ENCODE measurements at regions not wholly inside any gene's neighbourhood (a gene's known extent, or its start where the extent isn't known, plus 50 kb on each side); places are given as distances from the start of the nearest gene placed in this dataset.
A peak's percentile ranks its signal among the peaks of the same experiment; 100 is the strongest.

DNA sequence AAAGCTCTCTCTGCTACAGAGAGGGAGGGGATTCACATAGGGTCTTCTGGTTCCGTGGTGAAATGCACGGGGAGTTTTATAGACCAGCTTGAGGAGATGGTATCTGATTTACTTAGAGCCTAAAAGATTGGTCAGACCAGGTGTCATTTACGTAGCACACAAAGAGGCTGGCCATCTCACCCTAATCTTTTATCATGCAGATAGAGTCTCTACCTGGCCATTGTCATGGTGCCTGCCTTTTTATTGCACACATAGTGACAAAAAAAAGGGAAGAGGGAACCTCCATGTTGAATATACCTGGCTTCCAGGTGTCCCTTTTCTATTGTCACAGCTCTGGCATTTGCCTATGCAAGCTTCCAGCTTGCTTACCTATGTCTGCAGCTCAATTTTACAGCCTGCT lies 1456.1 kb downstream of the GATA3 start:
- 51% methylated on average over 2 of the region's 3 CpGs for WGBS (ENCODE audit: insufficient coverage)
- Histone ChIP-seq H3K36me3 (ENCODE audit: control insufficient read depth, insufficient read depth, low read length) (no peaks in the 10 kb centered on the region), H3K4me1 (ENCODE audit: control insufficient read depth, insufficient read depth, low read length) (no peaks in the 10 kb centered on the region), H3K4me3 (ENCODE audit: low read depth, low read length) (no peak overlapping the region), H3K9me3 (ENCODE audit: control insufficient read depth, insufficient read depth, low read length) (no peaks in the 10 kb centered on the region), H3K27ac (ENCODE audit: low read depth, low read length) (no peak overlapping the region), H3K27me3 (ENCODE audit: control insufficient read depth, insufficient read depth, low read length) (no peaks in the 10 kb centered on the region)
- DNase-seq (ENCODE audit: low read depth in 4 of 6, low spot score in 6 of 6): no peak

DNA sequence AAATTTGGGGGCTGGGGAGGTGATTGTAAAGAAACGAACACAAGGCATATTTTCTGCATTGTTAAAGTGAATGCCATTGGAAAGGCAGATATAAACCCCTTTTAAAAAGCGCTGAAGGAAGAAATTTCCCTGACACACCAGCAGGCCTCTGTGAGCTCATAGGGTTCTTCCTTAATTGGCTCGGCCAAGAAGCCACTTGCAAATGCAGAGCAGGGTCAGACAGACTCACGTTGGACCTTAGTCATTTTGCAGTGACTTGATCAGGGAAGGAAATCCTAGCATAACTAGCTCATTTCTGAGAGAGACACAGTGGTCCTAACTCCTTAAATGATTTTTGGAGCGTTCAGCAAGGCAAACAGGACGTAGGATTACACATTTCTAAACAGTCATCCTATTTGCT lies 1461.4 kb downstream of the GATA3 start:
- DNase-seq (ENCODE audit: low read depth in 4 of 6, low spot score in 6 of 6): peak in 1 of 6 donors; percentile 14
- WGBS (ENCODE audit: insufficient coverage): 50% methylated on average over 2 of the region's 6 CpGs
- Histone ChIP-seq H3K9me3 (ENCODE audit: control insufficient read depth, insufficient read depth, low read length) (no peaks in the 10 kb centered on the region), H3K4me1 (ENCODE audit: control insufficient read depth, insufficient read depth, low read length) (no peaks in the 10 kb centered on the region), H3K27me3 (ENCODE audit: control insufficient read depth, insufficient read depth, low read length) (no peaks in the 10 kb centered on the region), H3K27ac (ENCODE audit: low read depth, low read length) (no peak overlapping the region), H3K4me3 (ENCODE audit: low read depth, low read length) (no peak overlapping the region), H3K36me3 (ENCODE audit: control insufficient read depth, insufficient read depth, low read length) (no peaks in the 10 kb centered on the region)

- Histone ChIP-seq H3K9me3 (ENCODE audit: control insufficient read depth, insufficient read depth, low read length) (no peaks in the 10 kb centered on the region), H3K27ac (ENCODE audit: low read depth, low read length) (no peak overlapping the region), H3K27me3 (ENCODE audit: control insufficient read depth, insufficient read depth, low read length) (no peaks in the 10 kb centered on the region), H3K4me1 (ENCODE audit: control insufficient read depth, insufficient read depth, low read length) (no peaks in the 10 kb centered on the region), H3K4me3 (ENCODE audit: low read depth, low read length) (no peak overlapping the region), H3K36me3 (ENCODE audit: control insufficient read depth, insufficient read depth, low read length) (no peaks in the 10 kb centered on the region)
- DNase-seq (ENCODE audit: low read depth in 4 of 6, low spot score in 6 of 6): no peak
- WGBS (ENCODE audit: insufficient coverage): no CpG with 5 or more reads among the region's 4 CpGs
Observed at GRCh38 chr10:9535744-9536143, 1481.3 kb downstream of the GATA3 start.

DNA sequence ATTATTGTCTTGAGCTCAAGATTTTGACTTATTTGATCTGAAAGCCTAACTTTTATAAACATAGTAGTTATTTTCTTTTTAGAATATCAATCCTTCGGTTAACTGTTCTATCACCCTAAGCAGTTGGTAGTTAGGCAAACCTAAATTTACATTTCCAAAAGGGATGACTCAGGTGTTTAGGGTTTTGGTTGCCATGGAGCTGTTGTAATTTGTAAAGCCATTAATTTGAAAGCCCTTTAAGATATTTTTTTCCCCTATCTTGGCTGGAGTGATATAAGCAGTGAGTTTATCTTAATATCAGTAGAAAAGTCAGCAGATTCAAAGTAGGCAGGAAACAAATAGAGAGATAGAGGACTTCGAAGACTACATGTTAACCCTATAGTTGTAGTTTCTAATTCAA lies 1472.6 kb upstream of the CELF2 start:
- H3K27ac ChIP-seq (ENCODE audit: low read depth, low read length): no peak overlapping the region
- H3K9me3 ChIP-seq (ENCODE audit: control insufficient read depth, insufficient read depth, low read length): peaks cover 3% of the 10 kb centered on the region
- H3K4me1 ChIP-seq (ENCODE audit: control insufficient read depth, insufficient read depth, low read length): no peaks in the 10 kb centered on the region
- no peaks in the 10 kb centered on the region for H3K27me3 ChIP-seq (ENCODE audit: control insufficient read depth, insufficient read depth, low read length)
- no peak overlapping the region for H3K4me3 ChIP-seq (ENCODE audit: low read depth, low read length)
- no CpG with 5 or more reads among the region's 2 CpGs for WGBS (ENCODE audit: insufficient coverage)
- DNase-seq (ENCODE audit: low read depth in 4 of 6, low spot score in 6 of 6): no peak
- H3K36me3 ChIP-seq (ENCODE audit: control insufficient read depth, insufficient read depth, low read length): no peaks in the 10 kb centered on the region

GRCh38 chr10:9547936-9548904 lies 1469.5 kb upstream of the CELF2 start:
- Histone ChIP-seq H3K4me3 (ENCODE audit: low read depth, low read length) (no peak overlapping the region), H3K36me3 (ENCODE audit: control insufficient read depth, insufficient read depth, low read length) (no peaks in the 10 kb centered on the region), H3K9me3 (ENCODE audit: control insufficient read depth, insufficient read depth, low read length) (peaks cover 7% of the 10 kb centered on the region), H3K27me3 (ENCODE audit: control insufficient read depth, insufficient read depth, low read length) (no peaks in the 10 kb centered on the region), H3K4me1 (ENCODE audit: control insufficient read depth, insufficient read depth, low read length) (no peaks in the 10 kb centered on the region), H3K27ac (ENCODE audit: low read depth, low read length) (no peak overlapping the region)
- peak in 4 of 6 donors; percentile 22 to 91 (median 42) for DNase-seq (ENCODE audit: low read depth in 4 of 6, low spot score in 6 of 6)
- no CpG with 5 or more reads among the region's 3 CpGs for WGBS (ENCODE audit: insufficient coverage)

DNA sequence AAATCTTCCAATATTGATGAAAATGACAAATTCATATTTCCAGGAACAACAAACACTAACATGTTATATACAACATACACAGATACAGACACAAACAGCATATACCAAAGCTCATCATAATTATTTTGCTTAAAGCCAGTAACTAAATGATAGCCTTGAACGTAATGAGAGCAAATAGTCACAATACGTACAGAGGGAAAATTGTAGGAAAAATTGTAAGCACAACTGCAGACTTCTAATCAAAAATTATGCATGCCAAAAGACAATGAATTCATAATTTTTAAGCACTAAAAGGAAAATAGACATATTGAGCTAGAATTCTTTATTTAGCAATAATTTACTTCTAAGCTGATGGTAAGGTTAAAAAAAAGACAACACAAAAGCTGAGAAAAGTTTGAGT lies 1466.9 kb upstream of the CELF2 start:
- Histone ChIP-seq H3K4me3 (ENCODE audit: low read depth, low read length) (no peak overlapping the region), H3K27ac (ENCODE audit: low read depth, low read length) (no peak overlapping the region), H3K36me3 (ENCODE audit: control insufficient read depth, insufficient read depth, low read length) (no peaks in the 10 kb centered on the region), H3K9me3 (ENCODE audit: control insufficient read depth, insufficient read depth, low read length) (peaks cover 7% of the 10 kb centered on the region), H3K27me3 (ENCODE audit: control insufficient read depth, insufficient read depth, low read length) (no peaks in the 10 kb centered on the region), H3K4me1 (ENCODE audit: control insufficient read depth, insufficient read depth, low read length) (no peaks in the 10 kb centered on the region)
- DNase-seq (ENCODE audit: low read depth in 4 of 6, low spot score in 6 of 6): no peak
- no CpG with 5 or more reads among the region's 2 CpGs for WGBS (ENCODE audit: insufficient coverage)

DNA sequence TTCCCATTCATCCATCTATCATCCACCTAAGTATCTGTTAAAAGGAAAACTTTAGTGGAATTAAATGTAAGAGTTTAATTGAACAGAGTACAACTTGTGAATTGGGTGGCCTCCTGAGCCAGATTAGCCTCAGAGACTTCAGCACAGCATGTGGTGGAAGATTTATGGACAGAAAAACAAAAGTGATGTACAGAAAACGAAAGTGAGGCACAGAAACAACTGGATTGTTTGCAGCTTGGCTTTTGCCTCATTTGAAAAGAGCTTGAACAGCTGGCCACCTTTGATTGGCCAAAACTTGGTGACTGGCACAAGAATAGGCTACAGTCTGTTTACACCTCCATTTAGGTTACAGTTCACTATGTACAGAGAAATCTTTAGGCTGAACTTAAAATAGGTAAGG lies 1463.4 kb upstream of the CELF2 start:
- no peak for DNase-seq (ENCODE audit: low read depth in 4 of 6, low spot score in 6 of 6)
- no peaks in the 10 kb centered on the region for H3K36me3 ChIP-seq (ENCODE audit: control insufficient read depth, insufficient read depth, low read length)
- no peaks in the 10 kb centered on the region for H3K4me1 ChIP-seq (ENCODE audit: control insufficient read depth, insufficient read depth, low read length)
- H3K4me3 ChIP-seq (ENCODE audit: low read depth, low read length): no peak overlapping the region
- no peaks in the 10 kb centered on the region for H3K27me3 ChIP-seq (ENCODE audit: control insufficient read depth, insufficient read depth, low read length)
- WGBS (ENCODE audit: insufficient coverage): 27% methylated on average over 1 of the region's 1 CpG
- peaks cover 7% of the 10 kb centered on the region for H3K9me3 ChIP-seq (ENCODE audit: control insufficient read depth, insufficient read depth, low read length)
- no peak overlapping the region for H3K27ac ChIP-seq (ENCODE audit: low read depth, low read length)

DNA sequence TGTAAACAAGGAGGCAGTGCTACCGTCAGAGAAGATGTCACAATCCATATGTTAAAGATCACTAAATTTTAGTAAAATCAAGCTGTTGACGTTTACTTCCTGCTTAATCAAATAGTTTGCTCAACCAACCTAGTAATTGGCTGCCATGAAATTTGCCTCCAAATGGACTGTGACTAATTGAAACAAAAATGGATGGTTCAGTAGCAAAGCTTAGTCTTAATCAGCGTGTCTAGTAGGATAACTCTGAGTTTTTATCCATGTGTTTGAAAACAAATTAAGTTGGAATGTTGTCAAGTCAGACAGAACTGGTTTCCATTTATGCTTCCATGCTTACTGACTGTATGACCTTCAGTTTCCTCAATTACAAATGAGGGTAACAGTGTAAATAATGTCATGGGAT lies 1456.7 kb upstream of the CELF2 start:
- peak in 1 of 6 donors; percentile 72 for DNase-seq (ENCODE audit: low read depth in 4 of 6, low spot score in 6 of 6)
- H3K27ac ChIP-seq (ENCODE audit: low read depth, low read length): no peak overlapping the region
- H3K4me1 ChIP-seq (ENCODE audit: control insufficient read depth, insufficient read depth, low read length): no peaks in the 10 kb centered on the region
- no peaks in the 10 kb centered on the region for H3K36me3 ChIP-seq (ENCODE audit: control insufficient read depth, insufficient read depth, low read length)
- no CpG with 5 or more reads among the region's 3 CpGs for WGBS (ENCODE audit: insufficient coverage)
- no peaks in the 10 kb centered on the region for H3K27me3 ChIP-seq (ENCODE audit: control insufficient read depth, insufficient read depth, low read length)
- no peaks in the 10 kb centered on the region for H3K9me3 ChIP-seq (ENCODE audit: control insufficient read depth, insufficient read depth, low read length)
- H3K4me3 ChIP-seq (ENCODE audit: low read depth, low read length): no peak overlapping the region

DNA sequence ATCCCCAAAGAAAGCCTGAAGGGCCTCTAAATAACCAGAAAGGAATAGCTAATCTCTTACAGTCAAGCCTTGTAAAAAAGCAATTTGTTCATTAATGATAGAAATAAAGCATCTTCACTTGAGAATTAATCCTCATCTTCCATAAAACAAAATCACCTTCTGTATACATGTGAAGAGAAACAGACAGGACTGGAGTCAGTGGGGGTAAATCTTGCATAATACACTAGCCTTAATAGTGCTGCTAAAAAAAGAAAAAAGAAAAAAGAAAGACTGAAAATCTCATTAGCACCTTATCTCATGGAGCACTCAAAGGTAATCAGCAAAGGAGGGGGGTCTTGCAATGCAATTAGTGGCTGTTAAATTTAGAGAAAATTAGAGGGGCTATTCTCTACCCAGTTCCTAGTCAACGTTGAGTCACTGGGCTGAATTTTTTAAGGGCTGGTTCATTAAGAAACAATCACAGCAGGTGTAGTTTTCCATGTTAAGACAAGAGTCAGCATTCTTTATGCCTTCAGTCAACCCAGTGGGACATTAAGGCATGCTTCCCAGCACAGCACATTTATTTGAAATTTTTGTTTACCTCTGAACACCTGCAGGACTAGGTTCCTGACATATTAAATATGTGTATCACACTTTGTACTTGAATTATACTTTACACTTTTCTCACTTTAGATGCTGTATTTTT lies 1455.7 kb upstream of the CELF2 start:
- Histone ChIP-seq H3K9me3 (ENCODE audit: control insufficient read depth, insufficient read depth, low read length) (no peaks in the 10 kb centered on the region), H3K27me3 (ENCODE audit: control insufficient read depth, insufficient read depth, low read length) (no peaks in the 10 kb centered on the region), H3K36me3 (ENCODE audit: control insufficient read depth, insufficient read depth, low read length) (no peaks in the 10 kb centered on the region), H3K4me1 (ENCODE audit: control insufficient read depth, insufficient read depth, low read length) (no peaks in the 10 kb centered on the region), H3K27ac (ENCODE audit: low read depth, low read length) (no peak overlapping the region), H3K4me3 (ENCODE audit: low read depth, low read length) (no peak overlapping the region)
- 0% methylated on average over 1 of the region's 1 CpG for WGBS (ENCODE audit: insufficient coverage)
- DNase-seq (ENCODE audit: low read depth in 4 of 6, low spot score in 6 of 6): peak in 1 of 6 donors; percentile 92
